AG09309 (cell line): ENCODE measurements at regions not wholly inside any gene's neighbourhood (a gene's known extent, or its start where the extent isn't known, plus 50 kb on each side); places are given as distances from the start of the nearest gene placed in this dataset.

ENCODE experiments used
- DNase-seq: peaks from one replicate; pipeline ENCODE4 v3.0.0-alpha.2; 2010; ENCODE audit warnings: low read depth
- H3K4me3 ChIP-seq: 2 replicates; pipeline ENCODE4 v1.5.1; 2011; ENCODE audit warnings: mild to moderate bottlenecking, low read depth, low read length, moderate library complexity; ENCODE audit not compliant: control insufficient read depth
- CTCF ChIP-seq: IDR thresholded peaks from 2 replicates; pipeline ENCODE4 v1.5.1; 2011; ENCODE audit warnings: mild to moderate bottlenecking, low read depth, low read length, inconsistent platforms; ENCODE audit not compliant: insufficient read depth, control insufficient read depth; ENCODE audit errors: missing control alignments

DNA sequence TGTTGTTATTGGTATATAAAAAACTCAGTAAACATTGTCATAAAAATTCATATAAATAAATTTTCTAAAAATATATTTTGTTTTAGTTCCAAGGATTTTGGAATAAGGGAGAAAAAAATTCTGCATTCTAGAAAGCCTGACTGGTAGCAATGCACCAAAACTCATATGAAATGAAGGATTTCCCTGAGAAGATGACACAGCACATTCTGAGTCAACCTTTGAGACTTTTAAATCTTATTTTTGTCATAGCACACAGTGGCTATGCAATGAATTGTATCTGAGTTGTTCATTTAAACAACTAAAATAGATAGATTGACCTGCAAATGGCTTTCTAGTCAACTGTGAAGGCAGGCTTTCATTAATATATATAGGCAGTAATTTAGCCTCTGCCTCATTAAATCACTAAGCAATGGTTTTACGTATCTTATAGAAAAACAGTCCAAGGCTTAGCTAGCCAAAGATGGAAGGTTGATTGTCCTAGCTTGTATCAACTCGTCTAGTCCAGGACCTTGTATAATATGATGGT is 239.1 kb upstream of the NEIL3 start:
- H3K4me3 ChIP-seq = no peak overlapping the region
- no peak for TF ChIP-seq CTCF
- no peak for DNase-seq

DNA sequence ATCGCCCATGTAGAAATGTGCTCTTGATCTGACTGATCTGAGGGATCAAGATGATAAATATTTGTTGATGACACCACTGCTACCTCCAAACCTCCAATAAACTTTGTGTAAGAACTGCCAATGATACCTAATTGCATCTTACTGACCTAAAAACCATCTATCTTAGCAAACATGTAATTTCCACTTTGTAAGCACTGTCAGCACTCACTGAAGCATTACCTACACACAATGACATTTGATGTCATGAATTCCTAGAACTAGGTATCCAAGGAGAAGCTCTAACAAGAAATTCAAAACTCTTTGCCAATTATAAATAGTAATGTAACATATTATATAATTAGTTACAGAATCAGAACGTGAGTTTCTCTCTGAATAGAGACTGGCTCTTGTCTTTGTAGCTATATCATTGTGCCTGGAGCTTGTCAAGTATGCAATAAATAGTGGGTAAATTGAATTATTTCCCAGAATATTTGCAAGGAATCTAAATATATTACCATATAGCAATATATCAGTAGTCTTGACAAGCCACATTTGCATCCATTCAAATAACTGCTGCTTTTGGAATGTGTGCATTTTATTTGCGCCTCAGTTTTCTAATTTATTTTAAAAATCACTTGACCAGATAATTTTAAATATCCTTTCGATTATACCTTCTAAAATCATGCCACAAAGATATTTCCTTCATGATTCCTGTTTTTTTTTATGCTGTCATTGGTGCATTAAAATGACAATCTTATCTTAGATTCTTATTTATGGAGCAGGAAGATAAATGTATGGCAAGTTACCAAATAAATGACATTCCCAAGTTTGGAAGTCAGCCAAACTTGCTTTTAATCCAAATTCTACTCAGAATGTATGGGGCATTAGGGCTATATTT is 232.3 kb upstream of the NEIL3 start:
- no peak overlapping the region for H3K4me3 ChIP-seq
- TF ChIP-seq CTCF = no peak
- DNase-seq = no peak

DNA sequence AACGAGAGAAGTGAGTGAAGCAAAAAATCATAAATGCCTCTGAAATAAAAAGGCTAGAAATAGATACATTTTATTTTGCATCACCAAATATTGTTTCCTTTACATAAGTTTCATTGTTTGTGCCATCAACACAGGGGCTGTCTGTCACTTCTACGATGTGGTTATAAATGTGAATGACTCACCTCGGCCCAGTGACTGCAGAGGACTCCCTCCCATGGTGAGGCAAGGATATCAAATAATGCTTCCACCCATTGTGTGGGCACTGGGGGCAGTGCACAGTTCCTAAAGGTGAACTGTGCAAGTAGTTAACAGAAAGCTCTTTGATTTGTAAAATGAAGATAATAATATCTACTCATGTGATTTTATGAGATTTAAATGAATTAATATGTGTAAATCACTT is 230.3 kb upstream of the NEIL3 start:
- H3K4me3 ChIP-seq = no peak overlapping the region
- TF ChIP-seq CTCF = no peak
- no peak for DNase-seq

GRCh38 chr4:177080388-177080787 is 229.3 kb upstream of the NEIL3 start:
- no peak for DNase-seq
- no peak for TF ChIP-seq CTCF
- no peak overlapping the region for H3K4me3 ChIP-seq

GRCh38 chr4:177087060-177087459 is 222.6 kb upstream of the NEIL3 start:
- TF ChIP-seq CTCF = no peak
- DNase-seq = no peak

GRCh38 chr4:177087499-177087898 is 222.2 kb upstream of the NEIL3 start:
- no peak for TF ChIP-seq CTCF
- H3K4me3 ChIP-seq = no peak overlapping the region
- no peak for DNase-seq

More at GRCh38 chr4:177087060-177087459, 222.6 kb upstream of the NEIL3 start:
- H3K4me3 ChIP-seq = no peak overlapping the region

GRCh38 chr4:177091515-177091914 is 218.2 kb upstream of the NEIL3 start:
- DNase-seq = no peak
- TF ChIP-seq CTCF = no peak
- H3K4me3 ChIP-seq = no peak overlapping the region
